Activated naive CD4-positive, alpha-beta T cell treated with anti-CD3 and anti-CD28 coated beads, Interleukin-2, amount 50 U/mL, for 72 hours (primary cell): ENCODE measurements at regions not wholly inside any gene's neighbourhood (a gene's known extent, or its start where the extent isn't known, plus 50 kb on each side); places are given as distances from the start of the nearest gene placed in this dataset.

Experiments used
- ATAC-seq, 2 donors: fragments of 150-1000 bp; cut with Tn5 transposase; 2 replicates each; pipeline ENCODE4 v1.10.0; 2021; ENCODE audit warnings: mild to moderate bottlenecking in 2 of 2, moderate library complexity in 2 of 2
- DNase-seq, 2 donors: peaks; one replicate each; pipeline ENCODE4 v3.0.0; 2021 to 2022; ENCODE audit warnings: low spot score in 2 of 2
- H3K27ac Mint-ChIP-seq, 2 donors: one replicate each; pipeline ENCODE4 v1.8.0; 2022; ENCODE audit warnings: mild to moderate bottlenecking in 2 of 2, mixed read lengths in 2 of 2
- H3K36me3 Mint-ChIP-seq, 2 donors: one replicate each; pipeline ENCODE4 v1.8.0; 2022; ENCODE audit warnings: mixed read lengths in 2 of 2
- H3K9me3 Mint-ChIP-seq, 2 donors: one replicate each; pipeline ENCODE4 v1.8.0; 2022; ENCODE audit warnings: mixed read lengths in 2 of 2

DNA sequence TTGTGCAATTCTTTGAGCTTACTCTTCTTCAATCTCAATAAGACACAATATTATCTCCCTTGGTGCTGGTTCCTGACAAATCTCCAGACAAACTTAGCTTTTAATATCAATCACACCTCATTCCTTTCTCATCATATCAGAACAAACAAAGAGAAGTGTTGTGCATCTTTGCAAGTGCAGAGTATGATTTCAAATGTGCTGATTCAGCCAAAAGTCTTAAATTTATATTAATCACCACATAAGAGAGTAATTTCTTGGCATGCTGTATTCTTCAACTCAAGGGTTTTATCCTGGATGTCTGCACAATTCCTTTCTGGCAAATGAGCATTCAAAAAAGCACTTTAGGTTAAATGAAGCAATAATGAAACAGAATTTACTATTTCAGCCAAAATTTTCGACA lies 877.8 kb downstream of the ANKRD7 start:
- Mint-ChIP-seq H3K27ac (no peak overlapping the region), H3K9me3 (peaks cover under 1 to 10% of the 10 kb centered on the region in 2 donors), H3K36me3 (no peaks in the 10 kb centered on the region)
- ATAC-seq (no peak), DNase-seq (no peak)

DNA sequence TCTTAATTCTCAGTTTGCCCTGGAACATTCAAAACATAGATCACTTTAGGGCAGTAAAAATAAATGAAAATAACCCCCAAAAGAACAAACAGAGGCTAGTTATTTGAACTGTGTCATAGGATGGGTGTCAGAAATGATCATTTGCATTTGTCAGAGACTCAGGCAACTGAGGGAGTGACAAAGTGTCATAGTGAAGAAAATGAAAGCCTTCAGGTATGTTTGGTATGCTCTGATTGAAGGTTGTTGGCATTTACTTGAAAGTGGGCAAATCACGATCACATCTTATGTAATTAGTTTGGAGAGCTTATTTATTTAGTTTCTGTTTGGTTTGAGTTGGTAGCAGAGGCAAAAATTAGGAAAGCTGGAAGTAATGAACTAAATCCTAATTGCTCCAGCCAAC lies 880.9 kb downstream of the ANKRD7 start:
- H3K27ac Mint-ChIP-seq, result no peak overlapping the region
- H3K36me3 Mint-ChIP-seq, result no peaks in the 10 kb centered on the region
- DNase-seq, result no peak
- peaks cover 3 to 14% of the 10 kb centered on the region in 2 donors for H3K9me3 Mint-ChIP-seq
- ATAC-seq, result no peak

DNA sequence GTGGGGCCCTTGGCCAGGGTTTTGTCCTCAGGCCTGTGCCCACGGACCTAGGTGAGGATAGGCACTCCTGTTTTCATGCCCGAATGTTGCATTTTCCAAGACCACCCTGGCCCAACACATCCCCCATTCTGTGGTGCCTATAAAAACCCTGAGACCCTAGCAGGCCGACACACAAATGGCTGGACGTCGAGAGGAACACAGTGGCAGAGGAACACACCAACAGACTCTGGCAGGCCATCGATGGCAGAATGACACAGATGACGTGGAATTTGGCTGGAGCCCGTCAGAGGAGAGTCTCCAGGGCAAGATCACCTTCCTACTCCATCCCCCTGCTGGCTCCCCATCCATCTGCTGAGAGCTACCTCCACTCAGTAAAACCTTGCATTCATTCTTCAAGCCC lies 898.8 kb downstream of the ANKRD7 start:
- no peak for ATAC-seq
- H3K36me3 Mint-ChIP-seq, result no peaks in the 10 kb centered on the region
- H3K27ac Mint-ChIP-seq, result no peak overlapping the region
- H3K9me3 Mint-ChIP-seq, result peaks cover 4 to 10% of the 10 kb centered on the region in 2 donors
- no peak for DNase-seq

GRCh38 chr7:119127706-119128105 lies 903.2 kb downstream of the ANKRD7 start:
- DNase-seq, result no peak
- peaks cover 4 to 8% of the 10 kb centered on the region in 2 donors for H3K9me3 Mint-ChIP-seq
- no peaks in the 10 kb centered on the region for H3K36me3 Mint-ChIP-seq
- H3K27ac Mint-ChIP-seq, result no peak overlapping the region
- no peak for ATAC-seq

- DNase-seq, result no peak
- no peaks in the 10 kb centered on the region for H3K36me3 Mint-ChIP-seq
- ATAC-seq, result no peak
- H3K9me3 Mint-ChIP-seq, result peaks cover 0 to 7% of the 10 kb centered on the region in 2 donors
- H3K27ac Mint-ChIP-seq, result no peak overlapping the region
Observed at GRCh38 chr7:119132436-119132835, 907.9 kb downstream of the ANKRD7 start.

GRCh38 chr7:119167431-119167830 lies 942.9 kb downstream of the ANKRD7 start:
- DNase-seq (no peak), ATAC-seq (no peak)
- peaks cover 33 to 35% of the 10 kb centered on the region in 2 donors for H3K9me3 Mint-ChIP-seq
- H3K36me3 Mint-ChIP-seq, result peaks cover 0 to 10% of the 10 kb centered on the region in 2 donors
- no peak overlapping the region for H3K27ac Mint-ChIP-seq

- Mint-ChIP-seq H3K36me3 (peaks cover 0 to 4% of the 10 kb centered on the region in 2 donors), H3K27ac (no peak overlapping the region), H3K9me3 (peaks cover 15 to 18% of the 10 kb centered on the region in 2 donors)
- no peak for DNase-seq
- no peak for ATAC-seq
Observed at GRCh38 chr7:119172043-119172442, 947.5 kb downstream of the ANKRD7 start.

- DNase-seq (peak in 1 of 2 donors; percentile 42), ATAC-seq (no peak)
- Mint-ChIP-seq H3K36me3 (no peaks in the 10 kb centered on the region), H3K27ac (no peak overlapping the region), H3K9me3 (peaks cover 0 to 3% of the 10 kb centered on the region in 2 donors)
Observed at GRCh38 chr7:119175911-119176627, 951.6 kb downstream of the ANKRD7 start.

DNA sequence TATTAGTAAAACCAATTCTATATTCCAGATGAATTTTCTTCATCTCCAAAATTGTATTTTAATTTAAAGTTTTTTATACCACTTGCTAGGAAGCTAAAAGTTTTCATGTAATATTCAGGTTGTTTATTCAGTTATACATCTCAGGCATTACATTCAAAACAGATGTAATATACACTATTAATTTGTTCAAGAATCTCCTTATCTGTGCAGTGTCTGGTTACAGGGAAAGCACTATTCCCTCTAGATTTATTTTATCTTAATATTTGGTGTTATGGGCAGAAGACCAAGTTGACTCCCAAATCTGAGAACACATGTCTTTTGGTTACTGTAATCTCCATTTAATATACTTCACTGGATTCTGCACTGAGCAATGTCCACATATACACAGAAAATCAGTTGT lies 953.4 kb downstream of the ANKRD7 start:
- no peaks in the 10 kb centered on the region for H3K36me3 Mint-ChIP-seq
- no peaks in the 10 kb centered on the region for H3K9me3 Mint-ChIP-seq
- H3K27ac Mint-ChIP-seq, result no peak overlapping the region
- ATAC-seq, result no peak
- DNase-seq, result no peak

DNA sequence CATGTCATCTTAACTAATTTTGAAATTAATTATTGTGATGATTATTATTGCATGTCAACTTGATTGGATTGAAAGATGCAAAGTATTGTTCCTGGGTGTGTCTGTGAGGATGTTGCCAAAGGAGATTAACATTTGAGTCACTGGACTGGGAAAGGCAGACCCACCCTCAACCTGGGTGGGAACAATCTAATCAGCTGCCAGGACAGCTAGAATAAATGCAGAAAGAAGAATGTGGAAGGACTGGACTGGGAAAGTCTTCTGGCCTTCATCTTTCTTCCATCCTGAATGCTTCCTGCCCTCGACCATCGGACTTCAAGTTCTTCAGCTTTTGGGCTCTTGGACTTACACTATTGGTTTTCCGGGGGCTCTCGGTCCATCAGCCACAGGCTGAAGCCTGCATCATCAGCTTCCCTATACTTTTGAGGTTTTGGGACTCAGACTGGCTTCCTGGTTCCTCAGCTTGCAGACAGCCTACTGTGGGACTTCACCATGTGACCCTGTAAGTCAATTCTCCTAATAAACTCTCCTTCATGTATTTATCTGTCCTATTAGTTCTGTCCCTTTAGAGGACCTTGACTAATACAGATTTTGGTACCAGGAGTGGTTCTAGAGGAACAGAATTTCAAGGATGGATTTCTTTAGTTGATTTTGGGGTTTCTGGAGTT lies 959.8 kb downstream of the ANKRD7 start:
- ATAC-seq (no peak), DNase-seq (no peak)
- peaks cover 4 to 7% of the 10 kb centered on the region in 2 donors for H3K36me3 Mint-ChIP-seq
- peaks cover 14 to 17% of the 10 kb centered on the region in 2 donors for H3K9me3 Mint-ChIP-seq
- H3K27ac Mint-ChIP-seq, result no peak overlapping the region

DNA sequence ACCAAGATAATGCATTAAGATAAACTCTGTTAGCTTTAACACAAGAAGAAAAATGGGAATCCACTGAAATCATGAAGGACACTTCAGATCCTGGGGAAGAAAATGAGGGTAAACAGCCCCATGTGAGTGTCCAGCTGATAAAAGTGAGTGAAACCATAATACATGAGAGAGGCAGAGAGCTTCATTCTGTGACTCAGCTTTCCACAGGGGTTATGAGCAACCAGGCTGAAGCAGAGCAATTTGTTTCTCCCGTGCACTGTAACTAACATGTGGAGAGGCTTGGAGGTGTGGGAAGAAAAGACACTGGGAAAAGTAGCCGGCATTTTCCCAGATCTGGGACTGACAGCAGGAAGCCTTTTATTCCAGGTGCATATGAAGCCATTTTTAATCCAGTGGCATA lies 971.7 kb downstream of the ANKRD7 start:
- ATAC-seq (no peak), DNase-seq (no peak)
- Mint-ChIP-seq H3K27ac (no peak overlapping the region), H3K36me3 (no peaks in the 10 kb centered on the region), H3K9me3 (peaks cover 4 to 7% of the 10 kb centered on the region in 2 donors)

DNA sequence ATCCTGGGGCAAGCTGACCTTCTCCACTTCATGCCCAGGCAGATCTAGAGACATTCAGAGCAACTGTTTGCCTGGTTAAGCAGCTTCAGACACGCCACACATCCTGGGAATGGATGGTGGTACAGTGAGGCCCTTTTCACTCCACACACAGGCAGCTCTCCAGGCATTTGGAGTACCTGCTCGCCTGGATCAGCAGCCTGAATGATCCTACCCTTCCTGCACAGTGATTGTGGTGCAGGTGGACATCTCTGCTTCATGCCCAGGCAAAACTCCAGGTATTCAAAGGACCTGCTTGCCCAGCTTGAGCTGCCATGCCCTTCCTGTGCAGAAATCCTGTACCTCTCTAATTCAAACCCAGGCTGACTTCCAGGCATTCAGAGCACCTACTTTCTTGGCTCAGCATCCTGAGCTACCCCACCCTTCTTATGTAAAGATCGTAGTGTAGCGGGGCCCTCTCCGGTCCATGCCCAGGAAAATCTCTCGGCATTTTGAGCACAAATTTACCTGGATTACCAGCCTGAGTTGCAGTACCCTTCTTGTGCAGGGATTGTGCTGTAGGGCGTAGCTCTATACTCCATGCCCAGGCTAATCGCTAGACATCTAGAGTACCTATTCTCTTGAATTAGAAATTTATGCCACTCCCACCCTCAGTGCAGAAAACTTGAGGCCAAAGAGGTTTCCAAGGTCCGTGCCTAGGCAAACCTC lies 972.8 kb downstream of the ANKRD7 start:
- Mint-ChIP-seq H3K27ac (no peak overlapping the region), H3K36me3 (no peaks in the 10 kb centered on the region), H3K9me3 (peaks cover 4 to 7% of the 10 kb centered on the region in 2 donors)
- ATAC-seq, result no peak
- no peak for DNase-seq

GRCh38 chr7:119197877-119198527 lies 973.5 kb downstream of the ANKRD7 start:
- Mint-ChIP-seq H3K36me3 (no peaks in the 10 kb centered on the region), H3K9me3 (peaks cover 4 to 7% of the 10 kb centered on the region in 2 donors), H3K27ac (no peak overlapping the region)
- DNase-seq (no peak), ATAC-seq (no peak)

DNA sequence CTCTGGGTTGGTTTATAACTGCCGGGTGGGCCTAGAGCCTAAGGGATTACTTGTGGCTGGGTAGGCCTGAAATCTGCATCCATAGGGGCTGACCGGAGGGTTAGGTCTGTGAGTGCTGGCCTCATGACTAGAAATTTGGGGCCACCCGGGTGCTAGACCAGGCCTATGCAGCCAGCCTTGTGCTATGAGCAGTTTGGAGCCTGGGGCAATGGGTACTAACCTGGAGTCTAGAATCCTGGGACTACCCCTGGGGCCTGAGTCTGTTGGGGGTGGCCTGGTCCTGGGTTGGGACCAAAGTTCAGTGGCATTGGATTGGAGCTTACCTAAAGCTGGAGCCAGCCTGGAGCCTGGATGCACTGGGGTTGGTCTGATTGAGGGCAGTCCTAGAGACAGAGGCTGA lies 995.2 kb downstream of the ANKRD7 start:
- no peaks in the 10 kb centered on the region for H3K36me3 Mint-ChIP-seq

DNA sequence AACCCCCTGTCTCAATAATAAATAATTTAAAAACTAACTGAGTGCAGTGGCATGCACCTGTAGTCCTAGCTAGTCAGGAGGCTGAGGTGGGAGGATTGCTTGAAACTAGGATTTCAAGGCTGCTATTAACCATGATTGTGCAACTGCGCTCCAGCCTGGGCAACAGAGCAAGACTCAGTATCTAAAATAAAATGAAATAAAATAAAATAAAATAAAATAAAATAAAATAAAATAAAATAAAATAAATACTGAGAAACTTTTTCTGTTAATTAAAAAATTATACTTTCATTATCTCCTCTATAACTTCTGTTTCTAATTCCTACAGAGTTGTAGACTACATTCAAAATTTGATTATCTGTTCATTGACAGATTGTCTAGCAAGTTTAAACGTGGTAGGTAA lies 999.4 kb downstream of the ANKRD7 start:
- DNase-seq (no peak), ATAC-seq (no peak)
- Mint-ChIP-seq H3K27ac (no peak overlapping the region), H3K36me3 (no peaks in the 10 kb centered on the region), H3K9me3 (peaks cover 13 to 15% of the 10 kb centered on the region in 2 donors)

More for the DNA sequence above, 995.2 kb downstream of the ANKRD7 start:
- H3K9me3 Mint-ChIP-seq, result peaks cover 7 to 11% of the 10 kb centered on the region in 2 donors
- ATAC-seq (no peak), DNase-seq (no peak)
- H3K27ac Mint-ChIP-seq, result no peak overlapping the region

DNA sequence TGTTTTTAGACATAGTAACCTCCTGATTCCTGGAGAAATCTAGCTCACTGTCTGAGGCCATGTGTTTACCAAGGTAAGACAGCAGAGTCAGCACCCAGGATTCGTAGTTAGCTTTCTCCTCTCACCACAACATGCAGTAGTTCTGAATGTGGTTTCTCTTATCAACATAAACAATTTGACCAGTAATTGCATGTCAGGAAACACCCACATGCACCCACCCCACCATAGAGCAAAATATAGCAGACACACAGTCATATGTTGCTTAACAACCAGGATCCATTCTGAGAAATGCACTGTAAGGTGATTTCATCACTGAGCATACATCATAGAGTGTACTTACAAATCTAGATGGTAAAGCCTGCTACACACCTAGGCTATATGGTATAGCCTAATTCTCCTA lies 1004.0 kb downstream of the ANKRD7 start:
- Mint-ChIP-seq H3K27ac (no peak overlapping the region), H3K36me3 (no peaks in the 10 kb centered on the region), H3K9me3 (peaks cover 11 to 19% of the 10 kb centered on the region in 2 donors)
- no peak for ATAC-seq
- DNase-seq, result no peak

DNA sequence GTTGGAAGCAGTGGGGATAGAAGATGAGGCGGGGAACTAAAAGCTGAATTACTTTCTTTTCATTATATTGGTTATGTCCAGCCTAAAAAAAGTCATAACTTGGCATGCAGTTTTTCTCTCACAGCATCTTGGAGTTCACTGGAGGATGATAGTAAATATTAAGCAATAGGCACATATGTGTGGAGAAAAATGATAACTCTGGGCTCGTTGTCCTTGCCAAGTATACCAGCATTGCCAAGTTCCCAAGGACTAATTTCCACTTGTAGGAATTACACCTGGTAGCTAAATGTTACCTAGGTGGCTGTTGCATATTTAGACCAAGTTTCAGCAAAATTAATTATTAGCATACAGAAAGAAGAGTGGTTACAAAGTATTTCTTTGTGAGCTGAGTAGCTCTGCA lies 1007.6 kb downstream of the ANKRD7 start:
- ATAC-seq, result no peak
- Mint-ChIP-seq H3K9me3 (peaks cover 8 to 14% of the 10 kb centered on the region in 2 donors), H3K27ac (no peak overlapping the region), H3K36me3 (no peaks in the 10 kb centered on the region)
- no peak for DNase-seq
